HEK293 (cell line): ENCODE measurements at regions not wholly inside any gene's neighbourhood (a gene's known extent, or its start where the extent isn't known, plus 50 kb on each side); places are given as distances from the start of the nearest gene placed in this dataset.

Source experiments
- CTCF ChIA-PET: fragments of 350-600 bp; formaldehyde crosslinking; extraction: SDS; loops from one replicate; lab custom pipeline; 2021; ENCODE audit warnings: antibody characterized with exemption; lab: Yijun Ruan, JAX
- POLR2A ChIA-PET: fragments of 300-600 bp; formaldehyde crosslinking; extraction: SDS; loops from one replicate; lab custom pipeline; 2020; ENCODE audit warnings: antibody characterized with exemption, inconsistent platforms; lab: Yijun Ruan, JAX
- H3K27ac ChIP-seq: fragments of 200-500 bp; sonication (Bioruptor generic); 2 replicates; pipeline ENCODE4 v1.5.1; 2014; ENCODE audit warnings: low read depth, low read length, control low read depth, inconsistent platforms; ENCODE audit errors: extremely low read depth
- H3K36me3 ChIP-seq, 2 experiments: fragments of 200-500 bp in 1 of 2; sonication (Bioruptor generic) in 1 of 2; 1 replicate in 1 of 2; 2 replicates in 1 of 2; pipeline ENCODE4 v1.5.1; 2014 to 2017; ENCODE audit warnings: inconsistent platforms in 2 of 2, low read length in 2 of 2; ENCODE audit not compliant: control insufficient read depth in 2 of 2, insufficient read depth in 1 of 2
- H3K4me1 ChIP-seq: fragments of 200-500 bp; sonication (Bioruptor generic); 2 replicates; pipeline ENCODE4 v1.5.1; 2014; ENCODE audit warnings: mild to moderate bottlenecking, low read length, inconsistent platforms; ENCODE audit not compliant: control insufficient read depth, insufficient read depth
- H3K4me3 ChIP-seq: 2 replicates; pipeline ENCODE4 v1.5.1; 2011; ENCODE audit warnings: low read depth, mild to moderate bottlenecking, control low read depth, low read length, moderate library complexity
- H3K9me3 ChIP-seq: fragments of 200-500 bp; sonication (Bioruptor generic); 2 replicates; pipeline ENCODE4 v1.5.1; 2014; ENCODE audit warnings: low read depth, low read length, inconsistent platforms; ENCODE audit not compliant: control insufficient read depth, insufficient read depth
- BCL11A ChIP-seq: fragments of 450-650 bp; formaldehyde crosslinking; IDR thresholded peaks from 2 replicates; pipeline ENCODE4 v1.5.1; 2016; ENCODE audit warnings: low read depth, missing biosample characterization, missing genetic modification characterization
- GLI2 ChIP-seq: fragments of 450-650 bp; formaldehyde crosslinking; IDR thresholded peaks from 2 replicates; pipeline ENCODE4; 2017; ENCODE audit warnings: missing biosample characterization, missing genetic modification characterization, low read depth, borderline replicate concordance
- HOXA7 ChIP-seq: sonication (generic); formaldehyde crosslinking; IDR thresholded peaks from 2 replicates; pipeline ENCODE4 v1.8.1; 2022; ENCODE audit warnings: missing genetic modification reagents, borderline replicate concordance
- KLF10 ChIP-seq: fragments of 450-650 bp; IDR thresholded peaks from 2 replicates; pipeline ENCODE4 v1.5.1; 2018; ENCODE audit warnings: missing biosample characterization, mild to moderate bottlenecking, missing genetic modification characterization
- KLF8 ChIP-seq: fragments of 450-650 bp; formaldehyde crosslinking; IDR thresholded peaks from 2 replicates; pipeline ENCODE4 v1.5.1; 2016; ENCODE audit warnings: missing biosample characterization, missing genetic modification characterization
- OVOL3 ChIP-seq: fragments of 450-650 bp; formaldehyde crosslinking; IDR thresholded peaks from 2 replicates; pipeline ENCODE4 v1.5.1; 2016; ENCODE audit warnings: missing biosample characterization, missing genetic modification characterization
- PRDM2 ChIP-seq: fragments of 450-650 bp; formaldehyde crosslinking; IDR thresholded peaks from 2 replicates; pipeline ENCODE4 v1.5.1; 2016; ENCODE audit warnings: missing biosample characterization, missing genetic modification characterization, borderline replicate concordance
- ZBTB17 ChIP-seq: fragments of 450-650 bp; formaldehyde crosslinking; IDR thresholded peaks from 2 replicates; pipeline ENCODE4 v1.5.1; 2016; ENCODE audit warnings: missing biosample characterization, missing genetic modification characterization
- ZBTB7A ChIP-seq: fragments of 450-650 bp; formaldehyde crosslinking; IDR thresholded peaks from 2 replicates; pipeline ENCODE4 v1.5.1; 2016; ENCODE audit warnings: low read depth, missing biosample characterization, missing genetic modification characterization
- ZFHX2 ChIP-seq: fragments of 450-650 bp; formaldehyde crosslinking; conservative IDR thresholded peaks from 2 replicates; pipeline ENCODE4 v1.5.1; 2016; ENCODE audit warnings: missing biosample characterization, missing genetic modification characterization
- ZFP41 ChIP-seq: fragments of 450-650 bp; formaldehyde crosslinking; IDR thresholded peaks from 2 replicates; pipeline ENCODE4 v1.5.1; 2016; ENCODE audit warnings: missing biosample characterization, missing genetic modification characterization, borderline replicate concordance
- ZNF133 ChIP-seq: fragments of 450-650 bp; formaldehyde crosslinking; IDR thresholded peaks from 2 replicates; pipeline ENCODE4 v1.5.1; 2016; ENCODE audit warnings: missing biosample characterization, missing genetic modification characterization
- ZNF140 ChIP-seq: fragments of 450-650 bp; formaldehyde crosslinking; IDR thresholded peaks from 2 replicates; pipeline ENCODE4 v1.5.1; 2016; ENCODE audit warnings: missing biosample characterization, missing genetic modification characterization
- ZNF157 ChIP-seq: fragments of 450-650 bp; formaldehyde crosslinking; IDR thresholded peaks from 2 replicates; pipeline ENCODE4 v1.5.1; 2016; ENCODE audit warnings: missing biosample characterization, missing genetic modification characterization
- ZNF2 ChIP-seq: fragments of 450-650 bp; formaldehyde crosslinking; IDR thresholded peaks from 2 replicates; pipeline ENCODE4 v1.5.1; 2016; ENCODE audit warnings: missing biosample characterization, missing genetic modification characterization
- ZNF292 ChIP-seq: fragments of 450-650 bp; formaldehyde crosslinking; IDR thresholded peaks from 2 replicates; pipeline ENCODE4 v1.5.1; 2016; ENCODE audit warnings: low read depth, missing biosample characterization, missing genetic modification characterization, borderline replicate concordance
- ZNF311 ChIP-seq: fragments of 450-650 bp; formaldehyde crosslinking; IDR thresholded peaks from 2 replicates; pipeline ENCODE4 v1.5.1; 2017; ENCODE audit warnings: missing biosample characterization, missing genetic modification characterization, borderline replicate concordance
- ZNF366 ChIP-seq: fragments of 450-650 bp; formaldehyde crosslinking; conservative IDR thresholded peaks from 2 replicates; pipeline ENCODE4 v1.5.1; 2016; ENCODE audit warnings: missing biosample characterization, missing genetic modification characterization
- ZNF391 ChIP-seq: fragments of 450-650 bp; formaldehyde crosslinking; IDR thresholded peaks from 2 replicates; pipeline ENCODE4 v1.5.1; 2016; ENCODE audit warnings: low read depth, missing biosample characterization, missing genetic modification characterization, borderline replicate concordance
- ZNF529 ChIP-seq: fragments of 450-650 bp; formaldehyde crosslinking; IDR thresholded peaks from 2 replicates; pipeline ENCODE4 v1.5.1; 2017; ENCODE audit warnings: missing genetic modification characterization, missing biosample characterization; ENCODE audit not compliant: insufficient replicate concordance
- ZNF571 ChIP-seq: fragments of 450-650 bp; formaldehyde crosslinking; IDR thresholded peaks from 2 replicates; pipeline ENCODE4 v1.5.0; 2017; ENCODE audit warnings: missing biosample characterization, missing genetic modification characterization
- ZNF621 ChIP-seq: fragments of 450-650 bp; formaldehyde crosslinking; IDR thresholded peaks from 2 replicates; pipeline ENCODE4 v1.5.1; 2017; ENCODE audit warnings: missing biosample characterization, missing genetic modification characterization
- ZNF707 ChIP-seq: fragments of 450-650 bp; formaldehyde crosslinking; IDR thresholded peaks from 2 replicates; pipeline ENCODE4 v1.5.1; 2016; ENCODE audit warnings: missing biosample characterization, missing genetic modification characterization
- ZNF76 ChIP-seq: fragments of 450-650 bp; formaldehyde crosslinking; IDR thresholded peaks from 2 replicates; pipeline ENCODE4; 2016; ENCODE audit warnings: low read depth, missing biosample characterization, missing genetic modification characterization, borderline replicate concordance
- ZNF777 ChIP-seq: fragments of 450-650 bp; formaldehyde crosslinking; IDR thresholded peaks from 2 replicates; pipeline ENCODE4 v1.5.1; 2017; ENCODE audit warnings: missing biosample characterization, missing genetic modification characterization, borderline replicate concordance
- TF ChIP-seq, protein P1 (sequence below): fragments of 450-650 bp; formaldehyde crosslinking; IDR thresholded peaks from 2 replicates; pipeline ENCODE4 v1.5.1; 2017; ENCODE audit warnings: missing biosample characterization, missing genetic modification characterization
- TF ChIP-seq, protein P2 (sequence below): fragments of 450-650 bp; formaldehyde crosslinking; IDR thresholded peaks from 2 replicates; pipeline ENCODE4 v1.5.1; 2017; ENCODE audit warnings: missing biosample characterization, missing genetic modification characterization

GRCh38 chr18:1797235-1797634 is 774.1 kb downstream of the METTL4 start:
- CTCF ChIA-PET: no interaction called here
- no peak overlapping the region for H3K27ac ChIP-seq
- POLR2A ChIA-PET: no interaction called here
- no peaks in the 10 kb centered on the region for H3K36me3 ChIP-seq
- H3K4me3 ChIP-seq: no peak overlapping the region
- no peaks in the 10 kb centered on the region for H3K4me1 ChIP-seq
- no peaks in the 10 kb centered on the region for H3K9me3 ChIP-seq
- TF ChIP-seq ZNF76 (tag by site-specific recombination) (no peak), BCL11A (tag by site-specific recombination) (no peak), ZNF391 (no peak), ZNF707 (tag by site-specific recombination) (no peak), OVOL3 (tag by site-specific recombination) (no peak), ZNF311 (no peak), HOXA7 (no peak), ZNF571 (tag by site-specific recombination) (no peak), ZNF529 (tag by site-specific recombination) (no peak), PRDM2 (no peak), ZNF133 (tag by site-specific recombination) (no peak), ZFP41 (no peak), ZBTB7A (tag by site-specific recombination) (no peak), ZNF2 (tag by site-specific recombination) (no peak), ZNF157 (tag by site-specific recombination) (no peak)
- TF ChIP-seq, protein P1, sequence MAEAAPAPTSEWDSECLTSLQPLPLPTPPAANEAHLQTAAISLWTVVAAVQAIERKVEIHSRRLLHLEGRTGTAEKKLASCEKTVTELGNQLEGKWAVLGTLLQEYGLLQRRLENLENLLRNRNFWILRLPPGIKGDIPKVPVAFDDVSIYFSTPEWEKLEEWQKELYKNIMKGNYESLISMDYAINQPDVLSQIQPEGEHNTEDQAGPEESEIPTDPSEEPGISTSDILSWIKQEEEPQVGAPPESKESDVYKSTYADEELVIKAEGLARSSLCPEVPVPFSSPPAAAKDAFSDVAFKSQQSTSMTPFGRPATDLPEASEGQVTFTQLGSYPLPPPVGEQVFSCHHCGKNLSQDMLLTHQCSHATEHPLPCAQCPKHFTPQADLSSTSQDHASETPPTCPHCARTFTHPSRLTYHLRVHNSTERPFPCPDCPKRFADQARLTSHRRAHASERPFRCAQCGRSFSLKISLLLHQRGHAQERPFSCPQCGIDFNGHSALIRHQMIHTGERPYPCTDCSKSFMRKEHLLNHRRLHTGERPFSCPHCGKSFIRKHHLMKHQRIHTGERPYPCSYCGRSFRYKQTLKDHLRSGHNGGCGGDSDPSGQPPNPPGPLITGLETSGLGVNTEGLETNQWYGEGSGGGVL (tag by site-specific recombination): no peak

GRCh38 chr18:1805521-1805920 is 765.8 kb downstream of the METTL4 start:
- Histone ChIP-seq H3K4me1 (no peaks in the 10 kb centered on the region), H3K9me3 (no peaks in the 10 kb centered on the region), H3K4me3 (no peak overlapping the region), H3K27ac (no peak overlapping the region), H3K36me3 (no peaks in the 10 kb centered on the region)
- ChIA-PET POLR2A (no interaction called here), CTCF (no interaction called here)
- TF ChIP-seq ZNF621 (no peak), KLF8 (tag by site-specific recombination) (no peak), ZNF777 (no peak), ZNF366 (tag by site-specific recombination) (no peak), ZNF391 (no peak), KLF10 (tag by site-specific recombination) (no peak), ZNF140 (tag by site-specific recombination) (no peak), ZFHX2 (tag by site-specific recombination) (no peak), ZNF292 (tag by site-specific recombination) (no peak), GLI2 (tag by site-specific recombination) (no peak), ZBTB17 (tag by site-specific recombination) (no peak)
- TF ChIP-seq, protein P2, sequence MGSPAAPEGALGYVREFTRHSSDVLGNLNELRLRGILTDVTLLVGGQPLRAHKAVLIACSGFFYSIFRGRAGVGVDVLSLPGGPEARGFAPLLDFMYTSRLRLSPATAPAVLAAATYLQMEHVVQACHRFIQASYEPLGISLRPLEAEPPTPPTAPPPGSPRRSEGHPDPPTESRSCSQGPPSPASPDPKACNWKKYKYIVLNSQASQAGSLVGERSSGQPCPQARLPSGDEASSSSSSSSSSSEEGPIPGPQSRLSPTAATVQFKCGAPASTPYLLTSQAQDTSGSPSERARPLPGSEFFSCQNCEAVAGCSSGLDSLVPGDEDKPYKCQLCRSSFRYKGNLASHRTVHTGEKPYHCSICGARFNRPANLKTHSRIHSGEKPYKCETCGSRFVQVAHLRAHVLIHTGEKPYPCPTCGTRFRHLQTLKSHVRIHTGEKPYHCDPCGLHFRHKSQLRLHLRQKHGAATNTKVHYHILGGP (tag by site-specific recombination): no peak
